ENCODE measurements at regions not wholly inside any gene's neighbourhood (a gene's known extent, or its start where the extent isn't known, plus 50 kb on each side); places are given as distances from the start of the nearest gene placed in this dataset.

DNA sequence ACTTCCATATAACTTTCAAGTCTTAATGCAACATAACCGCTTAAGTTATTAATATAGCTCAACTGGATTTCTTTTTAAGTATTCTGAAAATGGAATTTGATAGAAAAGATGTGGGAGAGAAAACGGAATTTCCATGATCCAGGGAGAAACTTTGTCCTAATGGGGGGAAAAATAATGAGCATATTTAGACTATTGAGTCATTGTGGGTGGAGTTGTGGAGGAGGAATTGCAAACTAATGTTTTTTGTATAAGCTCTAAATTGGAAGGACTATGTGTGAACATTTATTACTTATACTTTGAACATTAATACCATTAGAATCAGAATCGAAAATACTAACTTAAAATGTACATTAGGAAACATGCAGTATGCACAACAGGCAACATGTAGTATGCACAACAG is 159.9 kb upstream of the NEGR1 start:
- Histone ChIP-seq H3K9me1 (replicated peaks; ENCODE audit: control insufficient read depth, extremely low read depth, insufficient read depth, low read length) (no peaks in the 10 kb centered on the region), H3K9me3 (replicated peaks; ENCODE audit: control insufficient read depth, insufficient read depth, low read length) (no peaks in the 10 kb centered on the region), H3K9ac (replicated peaks; ENCODE audit: extremely low read depth, insufficient read depth, low read length) (no peak overlapping the region), H3K4me2 (ENCODE audit: insufficient read depth, low read length) (no peak overlapping the region), H3K79me2 (ENCODE audit: control insufficient read depth, insufficient read depth, low read length) (no peaks in the 10 kb centered on the region), H2AFZ (ENCODE audit: low read depth, low read length) (no peak overlapping the region), H3K27me3 (ENCODE audit: control insufficient read depth in 2 of 2, insufficient read depth in 2 of 2, low read length in 2 of 2) (no peaks in the 10 kb centered on the region), H3K4me3 (replicated peaks in 1 of 3; ENCODE audit: insufficient read depth in 1 of 3, low read depth in 1 of 3, low read length in 3 of 3) (no peak overlapping the region), H3K36me3 (ENCODE audit: control insufficient read depth in 2 of 2, extremely low read depth in 1 of 2, insufficient read depth in 2 of 2, low read length in 2 of 2) (no peaks in the 10 kb centered on the region), H3K27ac (ENCODE audit: insufficient read depth, low read depth, low read length) (no peak overlapping the region), H4K20me1 (replicated peaks; ENCODE audit: control insufficient read depth, extremely low read depth, insufficient read depth, low read length) (no peaks in the 10 kb centered on the region), H3K4me1 (ENCODE audit: control insufficient read depth, extremely low read depth, insufficient read depth, low read length) (peaks cover 22% of the 10 kb centered on the region)
- POLR2A ChIA-PET = no interaction called here
- TF ChIP-seq JUN (IDR thresholded peaks at IDR 0.05; ENCODE audit: borderline replicate concordance, insufficient read depth, insufficient read length, low read depth) (no peak), EZH2 (IDR thresholded peaks at IDR 0.05; ENCODE audit: borderline replicate concordance, low read depth, low read length, severe bottlenecking) (no peak), POLR2A (IDR thresholded peaks at IDR 0.05; ENCODE audit: low read depth, low read length) (no peak), GATA2 (IDR thresholded peaks at IDR 0.05; ENCODE audit: insufficient read depth, insufficient read length, low read depth, low read length) (no peak), POLR2AphosphoS5 (IDR thresholded peaks at IDR 0.05; ENCODE audit: insufficient read depth, low read depth, low read length) (no peak), MYC (IDR thresholded peaks at IDR 0.05; ENCODE audit: low read depth, low read length) (no peak), FOS (IDR thresholded peaks at IDR 0.05; ENCODE audit: borderline replicate concordance, insufficient read depth, low read length) (no peak), CTCF (IDR thresholded peaks at IDR 0.05; ENCODE audit: extremely low read depth in 1 of 2, insufficient read depth in 1 of 2, low read depth in 1 of 2, low read length in 2 of 2) (no peak), MAX (IDR thresholded peaks at IDR 0.05; ENCODE audit: insufficient read depth, insufficient read length) (no peak)
- no TSS peak for BruUV-seq (replicated peaks)
- CTCF ChIA-PET = interaction anchor here (1.4 kb wide), 1 partner anchor 27 kb away, joined by 3 read pairs; no protein-coding TSS in a partner anchor
- FAIRE-seq = no peak
- intact Hi-C loops (cut with micrococcal nuclease) (no loop called here), dilution Hi-C loops (cut with MboI; ENCODE audit: extremely low pct_ligation_motif_present, low sequenced_read_pairs) (no loop called here)
- no peak for DNase-seq (ENCODE audit: low read depth, low spot score)

All from endothelial cell of umbilical vein (primary cell).